ENCODE measurements at regions not wholly inside any gene's neighbourhood (a gene's known extent, or its start where the extent isn't known, plus 50 kb on each side); places are given as distances from the start of the nearest gene placed in this dataset.

GRCh38 chr13:54206626-54207025 is 1178.0 kb downstream of the OLFM4 start:
- no peak for TF ChIP-seq REST (IDR thresholded peaks at IDR 0.05; ENCODE audit: borderline replicate concordance)
- no peak for TF ChIP-seq POLR2AphosphoS5 (IDR thresholded peaks at IDR 0.05)
- TF ChIP-seq CTCF (IDR thresholded peaks at IDR 0.05; ENCODE audit: poor library complexity, severe bottlenecking): no peak
- no peak for TF ChIP-seq TAF1 (IDR thresholded peaks at IDR 0.05; ENCODE audit: low read depth)
- TF ChIP-seq MXI1 (conservative IDR thresholded peaks at IDR 0.05; ENCODE audit: poor library complexity, severe bottlenecking): no peak
- TF ChIP-seq SMC3 (conservative IDR thresholded peaks at IDR 0.05; ENCODE audit: poor library complexity): no peak
- TF ChIP-seq EP300 (conservative IDR thresholded peaks at IDR 0.05; ENCODE audit: poor library complexity, severe bottlenecking): no peak
- no peak for TF ChIP-seq RAD21 (conservative IDR thresholded peaks at IDR 0.05)
- TF ChIP-seq EZH2 (IDR thresholded peaks at IDR 0.05; ENCODE audit: borderline replicate concordance, insufficient read depth, low read length, poor library complexity, severe bottlenecking): no peak
- Histone ChIP-seq H3K4me2 (ENCODE audit: low read length) (no peak overlapping the region), H3K9me2 (ENCODE audit: insufficient read depth, low read length) (no peaks in the 10 kb centered on the region)

GRCh38 chr13:54210397-54211049 is 1181.9 kb downstream of the OLFM4 start:
- H3F3A ChIP-seq (ENCODE audit: insufficient read depth, low read length, poor library complexity, severe bottlenecking): no peaks in the 10 kb centered on the region
- H3K4me2 ChIP-seq (ENCODE audit: low read length): no peak overlapping the region
- H4K20me1 ChIP-seq (ENCODE audit: insufficient read depth): no peaks in the 10 kb centered on the region
- no peaks in the 10 kb centered on the region for H3K36me3 ChIP-seq (ENCODE audit: insufficient read depth, low read length)
- H3K9me2 ChIP-seq (ENCODE audit: insufficient read depth, low read length): no peaks in the 10 kb centered on the region
- no peaks in the 10 kb centered on the region for H3K9me3 ChIP-seq (ENCODE audit: low read length)
- no peak overlapping the region for H3K9ac ChIP-seq (ENCODE audit: low read length)
- no peak overlapping the region for H3K4me3 ChIP-seq (ENCODE audit: low read length)
- no peak overlapping the region for H2AFZ ChIP-seq (ENCODE audit: low read depth, low read length)
- H3K27ac ChIP-seq (ENCODE audit: low read length): no peak overlapping the region
- H3K79me2 ChIP-seq (replicated peaks; ENCODE audit: insufficient read depth, low read length): no peaks in the 10 kb centered on the region
- TF ChIP-seq SMC3 (conservative IDR thresholded peaks at IDR 0.05; ENCODE audit: poor library complexity) (no peak), EP300 (conservative IDR thresholded peaks at IDR 0.05; ENCODE audit: poor library complexity, severe bottlenecking) (no peak), POLR2AphosphoS5 (IDR thresholded peaks at IDR 0.05) (no peak), RAD21 (conservative IDR thresholded peaks at IDR 0.05) (no peak), EZH2 (IDR thresholded peaks at IDR 0.05; ENCODE audit: borderline replicate concordance, insufficient read depth, low read length, poor library complexity, severe bottlenecking) (no peak), REST (IDR thresholded peaks at IDR 0.05; ENCODE audit: borderline replicate concordance) (no peak), TAF1 (IDR thresholded peaks at IDR 0.05; ENCODE audit: low read depth) (no peak), CTCF (IDR thresholded peaks at IDR 0.05; ENCODE audit: poor library complexity, severe bottlenecking) (no peak), MXI1 (conservative IDR thresholded peaks at IDR 0.05; ENCODE audit: poor library complexity, severe bottlenecking) (no peak)
- no peaks in the 10 kb centered on the region for H3K27me3 ChIP-seq (ENCODE audit: insufficient read depth, low read depth, low read length)

More at GRCh38 chr13:54206626-54207025, 1178.0 kb downstream of the OLFM4 start:
- Histone ChIP-seq H3K79me2 (replicated peaks; ENCODE audit: insufficient read depth, low read length) (no peaks in the 10 kb centered on the region), H4K20me1 (ENCODE audit: insufficient read depth) (no peaks in the 10 kb centered on the region), H3K9me3 (ENCODE audit: low read length) (no peaks in the 10 kb centered on the region), H3K27ac (ENCODE audit: low read length) (no peak overlapping the region), H3K36me3 (ENCODE audit: insufficient read depth, low read length) (no peaks in the 10 kb centered on the region), H3F3A (ENCODE audit: insufficient read depth, low read length, poor library complexity, severe bottlenecking) (no peaks in the 10 kb centered on the region), H3K9ac (ENCODE audit: low read length) (no peak overlapping the region), H3K4me3 (ENCODE audit: low read length) (no peak overlapping the region), H3K27me3 (ENCODE audit: insufficient read depth, low read depth, low read length) (no peaks in the 10 kb centered on the region), H2AFZ (ENCODE audit: low read depth, low read length) (no peak overlapping the region)
